Stimulated activated CD4-positive, alpha-beta T cell treated with anti-CD3 and anti-CD28 coated beads, TNF-alpha, amount 100 ng/mL, for 4 hours (primary cell): ENCODE measurements at regions not wholly inside any gene's neighbourhood (a gene's known extent, or its start where the extent isn't known, plus 50 kb on each side); places are given as distances from the start of the nearest gene placed in this dataset.

Experiments
- DNase-seq, 3 experiments: peaks; one replicate each; pipeline ENCODE4 v3.0.0-alpha.2; 2020; ENCODE audit warnings: low read depth in 3 of 3

DNA sequence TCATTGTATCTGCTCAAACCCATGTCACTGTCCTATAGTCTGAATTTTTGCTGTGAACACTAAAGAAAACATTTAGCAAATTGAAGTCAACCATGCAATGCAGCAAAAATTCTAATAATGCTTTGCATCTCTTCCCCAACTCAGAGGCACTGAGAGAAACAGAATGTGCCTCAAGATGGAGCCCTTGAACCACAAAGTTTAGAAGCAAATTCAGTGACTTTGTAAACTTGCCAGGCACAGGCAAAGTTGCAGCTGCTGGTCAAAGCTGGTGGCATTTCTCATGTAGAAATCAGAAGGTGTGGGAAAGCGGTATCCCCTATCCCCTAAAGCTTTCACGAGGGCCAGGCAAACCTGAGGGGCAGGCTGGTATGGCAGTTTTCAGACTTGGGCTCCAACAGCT is 121.7 kb upstream of the DIPK2B start:
- DNase-seq, result no peak

DNA sequence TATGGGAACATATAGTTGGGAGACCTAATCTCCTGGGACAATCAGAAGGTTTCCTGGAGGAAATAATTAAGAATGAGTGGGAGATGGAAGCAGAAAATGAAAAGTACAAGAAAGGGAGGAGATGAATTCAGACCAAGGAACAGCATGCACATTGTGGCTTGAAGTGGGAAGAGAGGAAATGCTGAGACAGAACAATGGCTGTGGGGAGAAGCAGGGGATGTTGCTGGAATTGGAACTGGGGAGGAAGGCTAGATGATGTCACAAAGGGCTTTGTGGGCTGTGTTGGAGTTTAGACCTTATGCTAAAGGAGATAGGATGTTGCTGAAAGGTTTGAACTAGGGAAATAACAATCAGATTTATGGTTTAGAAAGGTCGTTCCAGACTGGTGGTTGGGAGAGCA is 119.5 kb upstream of the DIPK2B start:
- no peak for DNase-seq

DNA sequence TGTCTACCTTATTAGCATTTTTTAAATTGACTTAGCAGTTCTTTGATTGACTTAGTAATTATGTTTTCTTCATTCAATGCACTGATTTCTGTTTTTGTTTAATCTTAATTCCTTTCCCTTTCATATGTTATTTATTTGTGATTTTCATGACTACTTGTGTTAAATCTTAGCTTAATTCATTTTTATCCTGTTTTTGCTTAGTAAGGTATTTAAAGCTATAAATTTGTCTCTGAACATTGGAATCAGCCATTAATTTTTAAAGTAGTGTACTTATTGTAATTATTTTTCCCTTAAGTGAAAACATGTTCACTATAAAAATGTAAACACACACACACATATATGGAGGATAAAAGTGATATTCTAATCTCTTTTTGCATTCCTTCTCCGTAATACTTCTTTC is 109.1 kb upstream of the DIPK2B start:
- DNase-seq, result no peak

DNA sequence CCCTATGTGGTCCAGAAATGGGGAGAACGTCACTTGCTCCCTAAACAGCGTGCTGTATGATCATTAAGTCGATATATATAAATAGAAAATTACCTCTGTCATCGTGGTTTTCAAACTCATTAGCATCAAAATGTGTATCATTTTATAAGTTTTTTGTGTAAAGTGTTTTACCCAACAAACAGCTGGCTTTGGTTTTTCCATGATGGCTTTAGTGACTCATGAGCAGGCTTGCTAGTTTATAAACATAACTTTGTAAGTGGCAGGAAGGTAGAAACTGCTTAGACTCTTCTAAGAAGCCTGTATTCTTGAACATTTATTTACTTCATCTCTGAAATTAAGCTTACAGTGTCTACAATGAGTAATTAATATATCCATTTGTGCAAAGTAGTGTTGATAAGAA is 108.4 kb upstream of the DIPK2B start:
- no peak for DNase-seq

DNA sequence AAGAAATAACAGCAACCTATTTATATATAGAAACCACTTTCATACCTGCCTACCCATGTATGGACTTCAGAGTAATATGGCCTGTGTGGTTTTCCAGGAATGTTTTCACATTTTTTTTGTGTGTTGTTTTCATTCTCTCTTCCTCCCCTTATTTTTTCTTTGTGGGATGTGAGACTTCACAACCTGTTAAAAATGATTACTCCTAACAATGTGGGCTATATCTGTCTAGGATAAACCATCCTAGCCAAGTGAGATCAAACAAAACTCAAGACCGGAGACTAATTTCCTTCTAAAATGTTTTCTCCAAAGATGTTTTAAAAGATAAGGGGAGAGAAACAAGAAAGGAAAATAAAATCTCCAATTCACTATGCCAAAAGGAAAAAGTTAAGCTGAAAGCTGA is 106.1 kb upstream of the DIPK2B start:
- DNase-seq, result no peak

DNA sequence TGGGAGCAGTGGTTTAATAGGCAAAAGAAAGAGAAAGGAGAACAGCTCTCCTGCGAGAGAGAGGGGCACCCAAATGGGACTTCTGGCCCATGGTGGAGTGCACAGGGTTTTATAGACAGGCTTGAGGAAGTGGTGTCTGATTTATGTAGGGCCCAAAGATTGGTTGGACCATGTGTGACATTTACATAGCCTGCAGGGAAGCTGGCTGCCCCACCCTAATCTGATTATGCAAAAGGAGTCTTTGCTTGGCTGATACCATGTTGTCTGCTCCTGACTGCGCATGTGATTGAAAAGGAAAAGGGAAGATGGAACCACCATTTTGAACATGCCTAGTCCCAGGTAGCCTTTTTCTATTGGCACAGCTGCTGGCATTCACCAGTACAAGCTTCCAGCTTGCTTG is 100.0 kb upstream of the DIPK2B start:
- no peak for DNase-seq

DNA sequence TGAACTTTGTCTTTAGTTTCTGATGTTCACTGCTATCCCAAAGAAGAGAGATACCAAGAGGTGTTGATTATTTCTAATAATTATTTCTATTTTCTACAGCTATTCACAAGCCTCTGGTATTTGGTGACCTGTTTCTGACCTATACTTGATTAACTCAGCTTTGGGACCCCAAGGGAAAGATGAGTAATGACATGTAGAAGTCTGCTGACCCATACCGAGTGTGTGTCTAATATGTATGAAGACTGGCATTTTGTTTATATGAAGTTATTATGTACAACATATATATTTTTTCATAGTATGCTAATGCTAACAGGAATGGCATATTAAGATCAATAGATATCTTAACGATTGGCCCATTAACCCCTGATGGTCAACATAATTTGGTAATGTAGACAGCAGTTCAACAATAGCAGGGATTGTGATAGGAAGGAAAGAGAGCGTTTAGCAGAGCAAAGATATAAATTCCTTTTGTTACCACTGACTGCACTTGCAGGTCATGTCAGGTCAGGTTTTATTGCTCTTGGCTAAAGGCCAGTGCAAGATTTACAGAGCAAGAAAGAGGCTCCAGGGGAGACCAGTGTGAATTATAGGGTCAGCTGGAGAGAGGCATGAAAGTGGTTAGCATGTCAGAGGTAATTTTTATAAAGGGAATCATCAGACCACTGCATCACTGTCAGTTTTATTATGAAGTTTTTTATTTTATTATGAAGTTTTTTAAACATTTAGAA is 94.7 kb upstream of the DIPK2B start:
- DNase-seq, result no peak

DNA sequence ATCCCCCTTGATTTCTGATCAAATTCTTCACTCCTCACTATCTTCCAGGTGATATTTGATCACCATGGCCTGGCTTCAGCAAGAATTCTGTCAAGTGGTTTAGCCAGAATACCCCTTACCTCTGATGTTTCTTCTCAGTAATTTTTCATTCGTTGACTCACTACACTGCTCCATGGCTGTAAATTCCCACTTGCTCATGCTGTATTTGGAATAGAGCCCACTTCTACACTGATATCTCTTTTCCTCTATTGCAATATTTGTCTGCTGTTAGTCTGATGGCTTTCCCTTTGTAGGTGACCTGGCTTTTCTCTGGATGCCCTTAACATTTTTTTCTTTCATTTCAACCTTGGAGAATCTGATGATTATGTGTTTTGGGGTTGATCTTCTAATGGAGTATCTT is 73.9 kb upstream of the DIPK2B start:
- no peak for DNase-seq

DNA sequence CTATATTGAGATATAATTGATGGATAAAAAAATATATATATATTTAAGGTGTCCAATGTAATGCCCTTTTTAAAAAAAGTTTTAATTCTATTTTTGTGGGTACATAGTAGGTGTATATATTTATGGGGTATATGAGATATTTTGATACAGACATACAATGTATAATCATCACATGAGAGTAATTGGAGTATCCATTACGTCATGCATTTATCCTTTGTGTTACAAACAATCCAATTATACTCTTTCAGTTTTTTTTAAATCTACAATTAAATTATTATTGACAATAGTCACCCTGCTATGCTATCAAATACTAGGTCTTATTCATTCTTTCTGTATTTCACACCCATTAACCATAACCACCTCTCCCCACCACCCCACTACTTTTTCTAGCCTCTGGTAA is 66.3 kb upstream of the DIPK2B start:
- DNase-seq, result no peak

DNA sequence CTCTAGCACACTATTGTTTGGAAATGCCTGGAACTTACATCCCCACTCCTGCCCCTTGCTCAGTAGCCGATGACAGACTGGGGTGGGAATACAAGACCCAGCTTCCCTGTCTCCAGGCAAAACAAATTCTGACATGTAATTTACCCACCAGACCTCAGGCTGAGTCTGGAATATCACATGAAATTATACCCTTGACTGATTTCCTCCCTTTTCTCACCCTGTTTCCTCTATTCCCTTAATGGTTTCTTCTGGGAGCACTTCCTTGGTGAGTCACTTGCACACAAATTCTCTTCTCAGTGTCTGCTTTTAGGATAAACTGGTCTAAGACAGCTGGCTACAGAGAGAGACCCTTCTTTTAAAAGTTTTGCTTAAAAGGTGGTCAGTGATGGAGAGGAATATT is 65.8 kb upstream of the DIPK2B start:
- DNase-seq, result no peak

DNA sequence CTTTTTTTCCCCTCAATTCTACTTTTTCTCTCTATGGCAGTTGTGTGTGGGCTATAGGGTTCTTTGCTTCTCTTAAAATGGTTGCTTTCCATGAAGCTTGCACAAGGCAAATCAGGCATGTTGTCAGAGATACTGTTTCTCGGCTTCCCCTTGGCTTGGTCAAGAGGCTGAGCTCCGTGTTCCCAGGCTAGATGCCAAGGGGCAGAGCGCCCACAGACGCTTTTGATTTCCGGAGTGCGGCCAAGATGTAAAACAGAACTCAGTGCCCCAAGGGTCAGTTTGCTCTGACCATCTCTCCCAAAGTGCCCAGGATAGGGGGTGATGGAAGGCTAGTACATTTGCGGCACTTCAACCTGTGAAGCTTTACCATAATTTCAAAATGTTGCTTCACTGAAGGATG is 64.2 kb upstream of the DIPK2B start:
- DNase-seq, result no peak

DNA sequence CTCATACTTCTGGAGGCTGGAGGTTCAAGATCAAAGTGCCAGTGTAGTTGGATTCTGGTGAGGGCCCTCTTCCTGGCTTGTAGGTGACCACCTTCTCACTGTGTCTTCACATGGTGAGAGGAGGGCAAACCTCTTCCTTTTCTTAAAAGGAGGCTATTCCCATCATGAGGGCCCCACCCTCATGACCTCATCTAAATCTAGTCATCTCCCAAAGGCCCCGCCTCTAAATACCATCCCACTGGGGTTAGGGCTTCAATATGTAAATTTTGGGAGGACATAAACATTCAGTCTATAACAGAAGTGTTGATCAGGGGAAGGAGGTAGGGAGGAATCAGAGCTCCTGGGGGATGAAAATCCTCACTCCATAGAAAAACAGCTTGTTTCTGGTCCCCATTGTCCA is 60.8 kb upstream of the DIPK2B start:
- no peak for DNase-seq

DNA sequence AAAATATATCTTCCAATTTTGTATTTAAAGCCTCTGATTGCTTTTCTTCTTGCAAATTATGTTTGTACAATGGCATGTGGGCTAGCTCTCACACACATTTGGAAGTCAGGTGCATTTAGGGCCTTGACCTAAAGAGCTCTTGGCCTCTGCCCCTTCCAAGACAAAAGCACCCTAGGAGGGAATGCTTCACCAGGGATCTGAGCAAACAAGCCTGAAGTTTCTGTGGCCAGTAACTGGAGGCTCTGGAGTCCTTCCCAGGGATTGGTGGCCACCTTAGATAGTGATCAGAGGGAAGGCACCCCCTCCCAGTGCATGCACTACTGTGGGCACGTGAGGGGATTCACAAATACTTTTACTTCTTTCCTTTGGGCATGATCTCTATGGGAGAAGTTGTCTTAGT is 60.3 kb upstream of the DIPK2B start:
- DNase-seq, result no peak

DNA sequence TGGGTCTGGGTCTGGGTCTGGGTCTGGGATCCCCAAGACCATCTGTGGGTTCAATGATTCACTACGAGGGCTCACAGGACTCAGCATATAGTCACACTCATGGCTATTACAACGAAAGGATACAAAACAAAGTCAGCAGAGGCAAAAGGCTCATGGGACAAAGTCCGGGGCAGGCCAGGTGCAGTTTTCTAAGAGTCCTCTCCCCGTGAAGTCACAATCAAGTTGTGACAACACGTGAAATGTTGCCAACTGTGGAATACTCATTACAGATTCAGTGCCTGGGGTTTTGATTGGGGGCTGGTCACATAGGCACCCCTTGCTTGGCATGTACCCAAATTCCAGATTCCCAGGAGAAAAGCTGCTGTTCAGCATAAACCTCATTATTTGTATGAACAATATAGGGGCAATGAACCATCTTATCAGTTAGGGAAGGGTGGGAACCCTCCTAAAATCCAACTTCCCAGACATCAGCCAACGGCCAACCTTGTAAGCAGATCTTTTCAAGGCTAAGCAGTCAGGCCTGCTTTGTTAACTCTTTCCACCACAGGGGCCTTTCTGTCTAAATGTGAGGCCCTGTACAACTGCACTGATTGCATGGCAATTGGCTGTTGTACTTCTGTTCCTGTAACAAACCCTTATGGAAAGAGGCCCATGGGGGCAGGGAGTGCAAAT is 58.2 kb upstream of the DIPK2B start:
- no peak for DNase-seq
